Activated T-helper 1 cell treated with anti-CD3 and anti-CD28 coated beads, Interleukin-2, amount 50 U/mL, for 16 hours (primary cell): ENCODE measurements at regions not wholly inside any gene's neighbourhood (a gene's known extent, or its start where the extent isn't known, plus 50 kb on each side); places are given as distances from the start of the nearest gene placed in this dataset.

ENCODE experiments used
- DNase-seq, 2 donors: peaks; one replicate each; pipeline ENCODE4 v3.0.0-alpha.2; 2020; ENCODE audit warnings: low read depth in 1 of 2, low spot score in 1 of 2

GRCh38 chr14:39827901-39828655 is 395.8 kb upstream of the FBXO33 start:
- no peak for DNase-seq

- no peak for DNase-seq
These were observed 380.5 kb upstream of the FBXO33 start for GRCh38 chr14:39812532-39813320.

GRCh38 chr14:39807271-39807670 is 375.0 kb upstream of the FBXO33 start:
- no peak for DNase-seq

- DNase-seq, result no peak
These were observed 352.2 kb upstream of the FBXO33 start for GRCh38 chr14:39784461-39784860.

GRCh38 chr14:39781466-39781865 is 349.2 kb upstream of the FBXO33 start:
- DNase-seq, result no peak

GRCh38 chr14:39773387-39774126 is 341.3 kb upstream of the FBXO33 start:
- no peak for DNase-seq

- no peak for DNase-seq
These were observed 340.4 kb upstream of the FBXO33 start for GRCh38 chr14:39772627-39773026.

- DNase-seq, result no peak
These were observed 336.4 kb upstream of the FBXO33 start for GRCh38 chr14:39768589-39768988.

GRCh38 chr14:39766397-39767000 is 334.3 kb upstream of the FBXO33 start:
- DNase-seq, result no peak

GRCh38 chr14:39765676-39766075 is 333.4 kb upstream of the FBXO33 start:
- DNase-seq, result no peak

GRCh38 chr14:39763402-39763890 is 331.2 kb upstream of the FBXO33 start:
- no peak for DNase-seq

GRCh38 chr14:39762576-39763401 is 330.6 kb upstream of the FBXO33 start:
- DNase-seq, result no peak

GRCh38 chr14:39755269-39755878 is 323.1 kb upstream of the FBXO33 start:
- DNase-seq, result no peak

- DNase-seq, result no peak
These were observed 308.2 kb upstream of the FBXO33 start for GRCh38 chr14:39740454-39740853.

GRCh38 chr14:39739796-39740195 is 307.6 kb upstream of the FBXO33 start:
- no peak for DNase-seq

- no peak for DNase-seq
These were observed 302.1 kb upstream of the FBXO33 start for GRCh38 chr14:39734306-39734705.

- DNase-seq, result no peak
These were observed 301.5 kb upstream of the FBXO33 start for GRCh38 chr14:39733741-39734140.

GRCh38 chr14:39731912-39732311 is 299.7 kb upstream of the FBXO33 start:
- no peak for DNase-seq

- no peak for DNase-seq
These were observed 294.3 kb upstream of the FBXO33 start for GRCh38 chr14:39726563-39726962.
